Myocyte (in vitro differentiated cells): ENCODE measurements at regions not wholly inside any gene's neighbourhood (a gene's known extent, or its start where the extent isn't known, plus 50 kb on each side); places are given as distances from the start of the nearest gene placed in this dataset.

Source experiments
- DNase-seq: peaks from one replicate; pipeline ENCODE4 v3.0.0-alpha.2; 2012; ENCODE audit warnings: low read depth

- DNase-seq: no peak
These were observed 179.5 kb upstream of the NECTIN1 start for GRCh38 chr11:119908573-119908904.

GRCh38 chr11:119907878-119908572 lies 179.0 kb upstream of the NECTIN1 start:
- DNase-seq: no peak

- DNase-seq: no peak
These were observed 178.3 kb upstream of the NECTIN1 start for GRCh38 chr11:119907122-119907851.

GRCh38 chr11:119906376-119906775 lies 177.4 kb upstream of the NECTIN1 start:
- DNase-seq: no peak

GRCh38 chr11:119905162-119905561 lies 176.2 kb upstream of the NECTIN1 start:
- DNase-seq: no peak

- no peak for DNase-seq
These were observed 175.6 kb upstream of the NECTIN1 start for GRCh38 chr11:119904531-119905035.

- DNase-seq: no peak
These were observed 174.8 kb upstream of the NECTIN1 start for GRCh38 chr11:119903821-119904220.

- DNase-seq: no peak
These were observed 174.4 kb upstream of the NECTIN1 start for GRCh38 chr11:119903389-119903788.

GRCh38 chr11:119902656-119903231 lies 173.7 kb upstream of the NECTIN1 start:
- DNase-seq: no peak

GRCh38 chr11:119901657-119902577 lies 172.9 kb upstream of the NECTIN1 start:
- no peak for DNase-seq

- no peak for DNase-seq
These were observed 171.0 kb upstream of the NECTIN1 start for GRCh38 chr11:119899997-119900396.

- no peak for DNase-seq
These were observed 168.6 kb upstream of the NECTIN1 start for GRCh38 chr11:119897576-119897975.

GRCh38 chr11:119897046-119897440 lies 168.0 kb upstream of the NECTIN1 start:
- no peak for DNase-seq

GRCh38 chr11:119896387-119897045 lies 167.5 kb upstream of the NECTIN1 start:
- DNase-seq: no peak

- no peak for DNase-seq
These were observed 167.0 kb upstream of the NECTIN1 start for GRCh38 chr11:119895981-119896380.

- no peak for DNase-seq
These were observed 165.9 kb upstream of the NECTIN1 start for GRCh38 chr11:119894916-119895315.

GRCh38 chr11:119892311-119892808 lies 163.4 kb upstream of the NECTIN1 start:
- no peak for DNase-seq

GRCh38 chr11:119891055-119891768 lies 162.2 kb upstream of the NECTIN1 start:
- DNase-seq: no peak

GRCh38 chr11:119890466-119890865 lies 161.5 kb upstream of the NECTIN1 start:
- no peak for DNase-seq

- DNase-seq: no peak
These were observed 160.8 kb upstream of the NECTIN1 start for GRCh38 chr11:119889728-119890280.
